22Rv1 (cell line): ENCODE measurements at regions not wholly inside any gene's neighbourhood (a gene's known extent, or its start where the extent isn't known, plus 50 kb on each side); places are given as distances from the start of the nearest gene placed in this dataset.
A peak's percentile ranks its signal among the peaks of the same experiment; 100 is the strongest.

Source experiments
- H3K27ac ChIP-seq: fragments of 450-650 bp; 2 replicates; pipeline ENCODE4 v1.5.1; 2017
- ZFX ChIP-seq: fragments of 450-650 bp; IDR thresholded peaks from 2 replicates; pipeline ENCODE4 v1.6.1; 2017; ENCODE audit warnings: antibody characterized with exemption, borderline replicate concordance
- TF ChIP-seq, protein P1 (sequence below): fragments of 450-650 bp; IDR thresholded peaks from 2 replicates; pipeline ENCODE4 v1.5.1; 2017; ENCODE audit warnings: mild to moderate bottlenecking

DNA sequence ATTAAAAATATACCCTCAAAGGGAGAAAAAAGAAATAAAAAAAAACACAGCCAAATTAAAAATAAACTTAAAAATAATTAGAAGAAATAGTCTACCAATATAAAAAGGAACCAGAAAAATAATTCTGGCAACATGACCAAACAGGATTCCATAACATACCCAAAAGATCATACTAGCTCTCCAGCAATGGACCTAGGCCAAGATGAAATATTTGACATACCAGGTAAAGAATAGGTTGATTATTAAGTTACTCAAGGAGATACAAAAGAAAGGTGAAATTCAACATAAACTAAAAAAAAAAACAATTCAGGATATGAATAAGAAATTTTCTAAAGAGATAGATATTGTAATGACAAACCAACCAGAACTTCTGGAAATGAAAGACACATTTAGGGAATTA, 121.3 kb upstream of the SCAF11 start:
- no peak overlapping the region for H3K27ac ChIP-seq
- TF ChIP-seq, protein P1, sequence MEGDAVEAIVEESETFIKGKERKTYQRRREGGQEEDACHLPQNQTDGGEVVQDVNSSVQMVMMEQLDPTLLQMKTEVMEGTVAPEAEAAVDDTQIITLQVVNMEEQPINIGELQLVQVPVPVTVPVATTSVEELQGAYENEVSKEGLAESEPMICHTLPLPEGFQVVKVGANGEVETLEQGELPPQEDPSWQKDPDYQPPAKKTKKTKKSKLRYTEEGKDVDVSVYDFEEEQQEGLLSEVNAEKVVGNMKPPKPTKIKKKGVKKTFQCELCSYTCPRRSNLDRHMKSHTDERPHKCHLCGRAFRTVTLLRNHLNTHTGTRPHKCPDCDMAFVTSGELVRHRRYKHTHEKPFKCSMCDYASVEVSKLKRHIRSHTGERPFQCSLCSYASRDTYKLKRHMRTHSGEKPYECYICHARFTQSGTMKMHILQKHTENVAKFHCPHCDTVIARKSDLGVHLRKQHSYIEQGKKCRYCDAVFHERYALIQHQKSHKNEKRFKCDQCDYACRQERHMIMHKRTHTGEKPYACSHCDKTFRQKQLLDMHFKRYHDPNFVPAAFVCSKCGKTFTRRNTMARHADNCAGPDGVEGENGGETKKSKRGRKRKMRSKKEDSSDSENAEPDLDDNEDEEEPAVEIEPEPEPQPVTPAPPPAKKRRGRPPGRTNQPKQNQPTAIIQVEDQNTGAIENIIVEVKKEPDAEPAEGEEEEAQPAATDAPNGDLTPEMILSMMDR, result no peak
- no peak for TF ChIP-seq ZFX

- TF ChIP-seq, protein P1, result peak; percentile 32
- no peak for TF ChIP-seq ZFX
- no peak overlapping the region for H3K27ac ChIP-seq
Measured at GRCh38 chr12:46110928-46111699, 120.7 kb upstream of the SCAF11 start.

DNA sequence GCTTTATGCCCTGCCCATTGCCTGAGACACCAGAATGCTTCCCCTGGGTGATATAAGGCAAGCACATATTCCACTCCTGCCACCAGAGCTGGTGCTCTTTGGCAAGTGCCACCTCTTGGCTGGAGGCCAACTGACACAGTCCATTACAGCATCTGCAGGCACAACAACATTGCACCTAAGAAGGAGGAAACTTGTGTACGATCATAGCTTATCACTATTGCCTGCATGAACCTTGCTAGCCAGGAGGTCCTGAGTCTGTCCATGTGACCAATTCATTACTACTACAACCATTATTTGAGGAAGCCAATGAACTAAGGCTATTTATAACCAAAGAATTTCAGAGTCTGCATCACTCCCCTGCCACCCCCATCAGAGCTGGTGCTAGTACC, 119.8 kb upstream of the SCAF11 start:
- H3K27ac ChIP-seq, result no peak overlapping the region
- TF ChIP-seq ZFX, result no peak
- TF ChIP-seq, protein P1, result no peak

- no peak for TF ChIP-seq ZFX
- TF ChIP-seq, protein P1, result no peak
- H3K27ac ChIP-seq, result no peak overlapping the region
Measured at GRCh38 chr12:46109343-46110222, 119.2 kb upstream of the SCAF11 start.

- H3K27ac ChIP-seq, result no peak overlapping the region
Measured at GRCh38 chr12:46108721-46109120, 118.3 kb upstream of the SCAF11 start.

DNA sequence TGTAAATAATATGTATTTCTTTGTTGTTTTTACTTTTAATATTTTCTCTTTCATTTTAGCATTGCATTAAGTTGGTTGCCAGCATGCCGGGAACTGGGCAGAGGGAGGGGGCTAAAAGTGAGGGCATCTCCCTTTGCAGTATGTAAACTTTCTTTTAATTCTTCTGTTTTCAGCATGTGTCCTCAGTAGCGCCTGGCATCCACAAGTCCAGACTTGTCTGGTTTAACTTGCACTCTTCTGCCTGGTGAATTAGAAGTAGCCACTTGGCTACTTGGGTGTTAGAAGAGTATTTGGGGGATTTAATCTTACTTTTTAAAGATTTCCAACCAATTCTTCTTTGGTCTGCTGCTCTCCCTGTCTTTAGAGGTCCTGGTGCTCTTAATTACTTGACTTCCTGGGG, 117.2 kb upstream of the SCAF11 start:
- no peak overlapping the region for H3K27ac ChIP-seq
- TF ChIP-seq, protein P1, result no peak
- TF ChIP-seq ZFX, result no peak

More at GRCh38 chr12:46108721-46109120, 118.3 kb upstream of the SCAF11 start:
- no peak for TF ChIP-seq ZFX
- TF ChIP-seq, protein P1, result no peak

DNA sequence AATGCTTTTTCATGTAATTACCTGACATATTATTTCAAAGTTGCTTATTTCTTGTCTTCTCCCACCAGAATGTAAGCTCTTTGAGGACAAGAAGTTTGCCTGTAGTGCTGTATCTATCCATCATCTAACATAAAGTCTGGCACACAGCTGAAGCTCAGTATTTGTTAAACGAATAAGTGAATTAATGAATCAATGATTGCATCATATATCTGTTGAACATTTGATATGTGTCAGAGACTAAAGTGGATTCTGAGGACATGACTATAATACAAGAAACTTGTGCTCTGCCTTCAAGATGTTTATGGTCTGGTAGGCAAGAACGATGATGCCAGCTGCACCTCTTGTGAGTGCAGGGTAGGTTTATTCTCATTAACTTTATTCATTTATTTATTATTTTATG, 115.4 kb upstream of the SCAF11 start:
- TF ChIP-seq ZFX, result no peak
- TF ChIP-seq, protein P1, result no peak
- H3K27ac ChIP-seq, result no peak overlapping the region
